Hepatocyte (in vitro differentiated cells): ENCODE measurements at regions not wholly inside any gene's neighbourhood (a gene's known extent, or its start where the extent isn't known, plus 50 kb on each side); places are given as distances from the start of the nearest gene placed in this dataset.

Source experiments
- CTCF ChIP-seq: fragments of 200-600 bp; sonication (generic); IDR thresholded peaks from 2 replicates; pipeline ENCODE4 v1.5.1; 2016; ENCODE audit warnings: antibody characterized with exemption, mild to moderate bottlenecking; ENCODE audit not compliant: poor library complexity
- EZH2 ChIP-seq: fragments of 200-600 bp; sonication (generic); IDR thresholded peaks from 2 replicates; pipeline ENCODE4 v1.6.1; 2016; ENCODE audit warnings: antibody characterized with exemption, mild to moderate bottlenecking, borderline replicate concordance

DNA sequence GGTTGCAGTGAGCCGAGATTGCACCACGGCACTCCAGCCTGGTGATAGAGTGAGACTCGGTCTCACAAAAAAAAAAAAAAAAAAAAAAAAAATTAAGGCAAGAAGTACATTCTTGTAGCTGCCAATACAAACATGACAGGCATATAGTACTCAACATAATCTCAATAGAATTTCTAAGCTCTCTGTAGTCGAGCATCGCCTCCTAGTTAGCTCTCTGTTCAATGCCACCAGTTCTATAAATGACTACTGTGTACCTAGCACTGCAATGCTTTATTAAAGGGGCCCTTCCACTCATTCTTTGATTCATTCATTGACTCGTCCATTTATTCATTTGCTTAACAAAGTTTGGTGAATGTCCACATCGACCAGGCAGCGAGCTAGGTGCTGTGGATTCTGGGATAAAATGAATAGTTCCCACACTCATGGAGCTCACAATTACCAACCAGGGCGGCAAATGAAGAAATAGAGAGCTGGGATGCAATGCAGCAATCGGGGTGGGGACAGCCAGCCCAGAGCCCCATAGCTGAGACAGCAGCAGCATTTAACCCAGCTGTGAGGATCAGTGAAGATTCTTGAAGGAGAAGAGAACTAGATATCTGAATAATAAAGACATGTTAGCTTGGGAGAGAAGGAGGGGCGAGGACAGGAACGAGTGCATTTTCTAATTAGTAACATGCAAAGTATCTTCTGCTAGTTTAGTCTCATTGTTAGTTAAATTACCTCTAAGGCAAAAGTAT, 349.8 kb downstream of the LPIN1 start:
- TF ChIP-seq EZH2 (no peak), CTCF (no peak)
